ENCODE measurements at regions not wholly inside any gene's neighbourhood (a gene's known extent, or its start where the extent isn't known, plus 50 kb on each side); places are given as distances from the start of the nearest gene placed in this dataset.
A peak's percentile ranks its signal among the peaks of the same experiment; 100 is the strongest.
"Not testable (repeated sequence)": the region's sequence is repeated elsewhere in the genome, so short reads cannot be mapped to it uniquely, and the experiment has no call there.

DNA sequence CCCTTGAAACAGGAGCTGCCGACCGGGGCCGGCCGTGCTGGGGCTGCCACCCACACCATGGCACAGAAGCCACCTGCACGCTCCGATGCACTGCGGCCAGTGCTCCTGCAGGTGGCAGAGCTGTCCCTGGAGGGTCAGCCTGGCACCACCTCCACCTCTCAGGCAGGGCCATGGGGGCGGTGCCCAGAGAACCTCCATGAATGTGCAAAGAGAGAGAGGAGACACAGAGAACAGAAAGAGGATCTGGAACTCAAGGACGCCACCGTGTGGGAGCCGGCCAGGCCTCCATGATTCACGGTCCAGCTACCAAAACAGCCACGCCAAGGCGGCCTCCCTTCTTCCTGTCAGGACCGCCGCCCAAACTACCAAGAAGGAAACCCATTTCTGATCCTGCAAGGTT, 5397.7 kb upstream of the TPTE start:
- H3K4me1 ChIP-seq (ENCODE audit: control insufficient read depth, extremely low read depth, insufficient read depth, low read length); H3K36me3 ChIP-seq (ENCODE audit: control insufficient read depth in 2 of 2, extremely low read depth in 1 of 2, insufficient read depth in 2 of 2, low read length in 2 of 2); H3K9me1 ChIP-seq (ENCODE audit: control insufficient read depth, extremely low read depth, insufficient read depth, low read length); H3K4me3 ChIP-seq (ENCODE audit: control insufficient read depth in 2 of 3, extremely low read depth in 1 of 3, insufficient read depth in 2 of 3, low read depth in 1 of 3, low read length in 3 of 3); H3K9me3 ChIP-seq (ENCODE audit: control insufficient read depth, low read depth, low read length); H3K4me2 ChIP-seq (ENCODE audit: control insufficient read depth, extremely low read depth, insufficient read depth, low read depth, low read length); DNase-seq (ENCODE audit: low read depth, low spot score); dilution Hi-C loops (cut with MboI; ENCODE audit: extremely low pct_ligation_motif_present, low sequenced_read_pairs); FAIRE-seq; H3K27ac ChIP-seq (ENCODE audit: control insufficient read depth, insufficient read depth, low read length); H3K27me3 ChIP-seq (ENCODE audit: control insufficient read depth, extremely low read depth, insufficient read depth, low read length); H3K79me2 ChIP-seq (ENCODE audit: control insufficient read depth, insufficient read depth, low read length); H3K9ac ChIP-seq (ENCODE audit: control insufficient read depth, extremely low read depth, insufficient read depth, low read length); H4K20me1 ChIP-seq (ENCODE audit: control insufficient read depth, extremely low read depth, insufficient read depth, low read length); H2AFZ ChIP-seq (ENCODE audit: control insufficient read depth, low read length): not testable (repeated sequence)
- TF ChIP-seq, protein P1, sequence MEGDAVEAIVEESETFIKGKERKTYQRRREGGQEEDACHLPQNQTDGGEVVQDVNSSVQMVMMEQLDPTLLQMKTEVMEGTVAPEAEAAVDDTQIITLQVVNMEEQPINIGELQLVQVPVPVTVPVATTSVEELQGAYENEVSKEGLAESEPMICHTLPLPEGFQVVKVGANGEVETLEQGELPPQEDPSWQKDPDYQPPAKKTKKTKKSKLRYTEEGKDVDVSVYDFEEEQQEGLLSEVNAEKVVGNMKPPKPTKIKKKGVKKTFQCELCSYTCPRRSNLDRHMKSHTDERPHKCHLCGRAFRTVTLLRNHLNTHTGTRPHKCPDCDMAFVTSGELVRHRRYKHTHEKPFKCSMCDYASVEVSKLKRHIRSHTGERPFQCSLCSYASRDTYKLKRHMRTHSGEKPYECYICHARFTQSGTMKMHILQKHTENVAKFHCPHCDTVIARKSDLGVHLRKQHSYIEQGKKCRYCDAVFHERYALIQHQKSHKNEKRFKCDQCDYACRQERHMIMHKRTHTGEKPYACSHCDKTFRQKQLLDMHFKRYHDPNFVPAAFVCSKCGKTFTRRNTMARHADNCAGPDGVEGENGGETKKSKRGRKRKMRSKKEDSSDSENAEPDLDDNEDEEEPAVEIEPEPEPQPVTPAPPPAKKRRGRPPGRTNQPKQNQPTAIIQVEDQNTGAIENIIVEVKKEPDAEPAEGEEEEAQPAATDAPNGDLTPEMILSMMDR (optimal IDR thresholded peaks at IDR 0.05 in 1 of 3, IDR thresholded peaks at IDR 0.05 in 1 of 3, conservative IDR thresholded peaks at IDR 0.05 in 1 of 3; ENCODE audit: extremely low read depth in 1 of 3, insufficient read depth in 2 of 3, low read length in 3 of 3): peak in 1 of 3 experiments; percentile 19

DNA sequence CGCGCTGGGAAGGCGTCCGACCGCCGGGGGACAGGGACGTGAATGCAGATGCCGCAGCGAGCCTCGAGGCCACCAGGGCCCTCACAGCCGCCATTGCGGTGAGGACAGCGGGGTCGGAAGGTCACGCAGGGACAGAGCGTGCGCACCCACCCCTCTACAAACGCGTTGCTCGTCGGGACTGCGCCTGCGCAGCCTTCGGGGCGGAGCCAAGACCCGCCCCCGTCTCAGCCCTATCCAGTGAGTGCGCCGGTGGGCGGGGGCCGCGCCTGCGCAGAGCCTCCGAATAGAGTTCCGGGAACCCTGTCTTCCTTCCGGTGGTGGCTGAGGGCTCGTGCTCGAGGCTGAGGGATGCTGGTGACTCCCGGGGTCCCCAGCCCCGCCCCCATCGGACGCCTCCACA, 5393.1 kb upstream of the TPTE start:
- H4K20me1 ChIP-seq (ENCODE audit: control insufficient read depth, extremely low read depth, insufficient read depth, low read length); H3K4me2 ChIP-seq (ENCODE audit: control insufficient read depth, extremely low read depth, insufficient read depth, low read depth, low read length); dilution Hi-C loops (cut with MboI; ENCODE audit: extremely low pct_ligation_motif_present, low sequenced_read_pairs); H3K36me3 ChIP-seq (ENCODE audit: control insufficient read depth in 2 of 2, extremely low read depth in 1 of 2, insufficient read depth in 2 of 2, low read length in 2 of 2); H3K9me3 ChIP-seq (ENCODE audit: control insufficient read depth, low read depth, low read length); H3K4me1 ChIP-seq (ENCODE audit: control insufficient read depth, extremely low read depth, insufficient read depth, low read length); H3K27me3 ChIP-seq (ENCODE audit: control insufficient read depth, extremely low read depth, insufficient read depth, low read length); H3K9me1 ChIP-seq (ENCODE audit: control insufficient read depth, extremely low read depth, insufficient read depth, low read length); H2AFZ ChIP-seq (ENCODE audit: control insufficient read depth, low read length); H3K9ac ChIP-seq (ENCODE audit: control insufficient read depth, extremely low read depth, insufficient read depth, low read length); H3K79me2 ChIP-seq (ENCODE audit: control insufficient read depth, insufficient read depth, low read length); H3K27ac ChIP-seq (ENCODE audit: control insufficient read depth, insufficient read depth, low read length); FAIRE-seq: not testable (repeated sequence)
- peak overlapping the region in 1 of 3 experiments; percentile 48 for H3K4me3 ChIP-seq (ENCODE audit: control insufficient read depth in 2 of 3, extremely low read depth in 1 of 3, insufficient read depth in 2 of 3, low read depth in 1 of 3, low read length in 3 of 3)
- DNase-seq (ENCODE audit: low read depth, low spot score): peak; percentile 45

DNA sequence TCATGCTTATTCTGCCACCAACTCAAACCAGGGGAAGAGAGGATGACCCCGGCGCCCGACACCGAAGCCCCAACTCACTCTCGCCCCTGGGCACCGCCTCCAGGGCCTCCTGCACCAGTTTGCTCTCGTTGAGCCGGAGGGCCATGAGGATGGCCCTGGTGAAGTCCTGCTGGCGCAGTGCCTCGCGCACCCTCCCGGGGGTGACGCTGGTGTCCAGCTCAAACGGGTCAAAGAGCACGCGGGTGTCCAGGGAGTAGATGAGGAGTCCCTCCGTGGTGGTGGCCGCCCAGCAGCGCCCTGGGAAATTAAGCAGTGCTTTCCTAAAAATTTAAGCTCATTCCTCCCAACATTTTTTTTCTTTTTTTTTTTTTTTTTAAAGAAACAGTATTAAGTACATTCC, 5387.6 kb upstream of the TPTE start:
- FAIRE-seq; H3K27ac ChIP-seq (ENCODE audit: control insufficient read depth, insufficient read depth, low read length); H3K4me1 ChIP-seq (ENCODE audit: control insufficient read depth, extremely low read depth, insufficient read depth, low read length); H3K4me2 ChIP-seq (ENCODE audit: control insufficient read depth, extremely low read depth, insufficient read depth, low read depth, low read length); H3K79me2 ChIP-seq (ENCODE audit: control insufficient read depth, insufficient read depth, low read length); H3K36me3 ChIP-seq (ENCODE audit: control insufficient read depth in 2 of 2, extremely low read depth in 1 of 2, insufficient read depth in 2 of 2, low read length in 2 of 2); dilution Hi-C loops (cut with MboI; ENCODE audit: extremely low pct_ligation_motif_present, low sequenced_read_pairs); H3K4me3 ChIP-seq (ENCODE audit: control insufficient read depth in 2 of 3, extremely low read depth in 1 of 3, insufficient read depth in 2 of 3, low read depth in 1 of 3, low read length in 3 of 3); H3K27me3 ChIP-seq (ENCODE audit: control insufficient read depth, extremely low read depth, insufficient read depth, low read length); H2AFZ ChIP-seq (ENCODE audit: control insufficient read depth, low read length); H3K9ac ChIP-seq (ENCODE audit: control insufficient read depth, extremely low read depth, insufficient read depth, low read length); H3K9me3 ChIP-seq (ENCODE audit: control insufficient read depth, low read depth, low read length); DNase-seq (ENCODE audit: low read depth, low spot score); H4K20me1 ChIP-seq (ENCODE audit: control insufficient read depth, extremely low read depth, insufficient read depth, low read length); H3K9me1 ChIP-seq (ENCODE audit: control insufficient read depth, extremely low read depth, insufficient read depth, low read length): not testable (repeated sequence)

DNA sequence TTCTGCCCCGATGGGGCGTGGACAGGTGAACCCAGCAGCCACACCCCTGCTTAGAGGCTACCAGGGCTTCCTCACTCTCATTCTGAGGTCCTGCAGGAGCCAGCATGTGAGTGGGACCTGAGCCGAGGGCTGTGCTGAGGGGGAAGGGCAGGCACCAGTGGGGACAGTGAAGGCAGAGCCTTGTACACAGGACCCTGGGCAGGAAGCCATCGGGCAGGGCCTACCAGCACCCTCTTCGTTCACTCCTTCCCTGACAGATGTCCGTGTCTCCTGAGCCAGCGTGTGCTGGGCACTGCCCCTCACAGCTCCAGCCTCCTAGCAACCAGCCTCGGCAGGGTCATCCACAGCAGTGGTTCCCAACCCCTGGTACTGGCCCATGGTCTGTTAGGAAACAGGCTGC, 5385.0 kb upstream of the TPTE start:
- FAIRE-seq; H3K4me1 ChIP-seq (ENCODE audit: control insufficient read depth, extremely low read depth, insufficient read depth, low read length); H3K36me3 ChIP-seq (ENCODE audit: control insufficient read depth in 2 of 2, extremely low read depth in 1 of 2, insufficient read depth in 2 of 2, low read length in 2 of 2); H2AFZ ChIP-seq (ENCODE audit: control insufficient read depth, low read length); H3K79me2 ChIP-seq (ENCODE audit: control insufficient read depth, insufficient read depth, low read length); H3K4me3 ChIP-seq (ENCODE audit: control insufficient read depth in 2 of 3, extremely low read depth in 1 of 3, insufficient read depth in 2 of 3, low read depth in 1 of 3, low read length in 3 of 3); DNase-seq (ENCODE audit: low read depth, low spot score); dilution Hi-C loops (cut with MboI; ENCODE audit: extremely low pct_ligation_motif_present, low sequenced_read_pairs); H3K4me2 ChIP-seq (ENCODE audit: control insufficient read depth, extremely low read depth, insufficient read depth, low read depth, low read length); H4K20me1 ChIP-seq (ENCODE audit: control insufficient read depth, extremely low read depth, insufficient read depth, low read length); H3K27me3 ChIP-seq (ENCODE audit: control insufficient read depth, extremely low read depth, insufficient read depth, low read length); H3K9me3 ChIP-seq (ENCODE audit: control insufficient read depth, low read depth, low read length); H3K9ac ChIP-seq (ENCODE audit: control insufficient read depth, extremely low read depth, insufficient read depth, low read length); H3K27ac ChIP-seq (ENCODE audit: control insufficient read depth, insufficient read depth, low read length); H3K9me1 ChIP-seq (ENCODE audit: control insufficient read depth, extremely low read depth, insufficient read depth, low read length): not testable (repeated sequence)

DNA sequence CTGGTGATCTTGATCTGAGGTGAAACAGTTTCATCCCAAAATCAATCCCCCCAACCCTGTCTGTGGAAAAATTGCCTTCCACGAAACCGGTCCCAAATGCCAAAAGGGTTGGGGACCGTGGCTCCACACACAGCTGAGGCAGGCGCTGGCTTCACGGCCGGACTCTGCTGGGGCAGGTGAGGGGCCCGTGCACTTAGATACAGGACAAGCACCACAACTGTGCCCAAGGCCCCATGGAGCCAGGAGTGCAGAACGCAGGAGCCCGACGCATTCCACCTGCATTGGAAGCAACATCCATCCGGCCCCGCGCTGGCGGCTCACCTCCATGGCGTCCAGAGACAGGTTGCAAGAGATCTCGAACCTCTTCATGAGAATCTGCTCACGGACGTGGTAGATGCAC, 5384.4 kb upstream of the TPTE start:
- H3K4me1 ChIP-seq (ENCODE audit: control insufficient read depth, extremely low read depth, insufficient read depth, low read length); H3K36me3 ChIP-seq (ENCODE audit: control insufficient read depth in 2 of 2, extremely low read depth in 1 of 2, insufficient read depth in 2 of 2, low read length in 2 of 2); H3K4me2 ChIP-seq (ENCODE audit: control insufficient read depth, extremely low read depth, insufficient read depth, low read depth, low read length); DNase-seq (ENCODE audit: low read depth, low spot score); H3K9ac ChIP-seq (ENCODE audit: control insufficient read depth, extremely low read depth, insufficient read depth, low read length); H3K9me1 ChIP-seq (ENCODE audit: control insufficient read depth, extremely low read depth, insufficient read depth, low read length); FAIRE-seq; H4K20me1 ChIP-seq (ENCODE audit: control insufficient read depth, extremely low read depth, insufficient read depth, low read length); H3K9me3 ChIP-seq (ENCODE audit: control insufficient read depth, low read depth, low read length); H3K27me3 ChIP-seq (ENCODE audit: control insufficient read depth, extremely low read depth, insufficient read depth, low read length); H2AFZ ChIP-seq (ENCODE audit: control insufficient read depth, low read length); H3K79me2 ChIP-seq (ENCODE audit: control insufficient read depth, insufficient read depth, low read length); H3K4me3 ChIP-seq (ENCODE audit: control insufficient read depth in 2 of 3, extremely low read depth in 1 of 3, insufficient read depth in 2 of 3, low read depth in 1 of 3, low read length in 3 of 3); H3K27ac ChIP-seq (ENCODE audit: control insufficient read depth, insufficient read depth, low read length); dilution Hi-C loops (cut with MboI; ENCODE audit: extremely low pct_ligation_motif_present, low sequenced_read_pairs): not testable (repeated sequence)

Measured in keratinocyte (primary cell).